ENCODE measurements at regions not wholly inside any gene's neighbourhood (a gene's known extent, or its start where the extent isn't known, plus 50 kb on each side); places are given as distances from the start of the nearest gene placed in this dataset.

DNA sequence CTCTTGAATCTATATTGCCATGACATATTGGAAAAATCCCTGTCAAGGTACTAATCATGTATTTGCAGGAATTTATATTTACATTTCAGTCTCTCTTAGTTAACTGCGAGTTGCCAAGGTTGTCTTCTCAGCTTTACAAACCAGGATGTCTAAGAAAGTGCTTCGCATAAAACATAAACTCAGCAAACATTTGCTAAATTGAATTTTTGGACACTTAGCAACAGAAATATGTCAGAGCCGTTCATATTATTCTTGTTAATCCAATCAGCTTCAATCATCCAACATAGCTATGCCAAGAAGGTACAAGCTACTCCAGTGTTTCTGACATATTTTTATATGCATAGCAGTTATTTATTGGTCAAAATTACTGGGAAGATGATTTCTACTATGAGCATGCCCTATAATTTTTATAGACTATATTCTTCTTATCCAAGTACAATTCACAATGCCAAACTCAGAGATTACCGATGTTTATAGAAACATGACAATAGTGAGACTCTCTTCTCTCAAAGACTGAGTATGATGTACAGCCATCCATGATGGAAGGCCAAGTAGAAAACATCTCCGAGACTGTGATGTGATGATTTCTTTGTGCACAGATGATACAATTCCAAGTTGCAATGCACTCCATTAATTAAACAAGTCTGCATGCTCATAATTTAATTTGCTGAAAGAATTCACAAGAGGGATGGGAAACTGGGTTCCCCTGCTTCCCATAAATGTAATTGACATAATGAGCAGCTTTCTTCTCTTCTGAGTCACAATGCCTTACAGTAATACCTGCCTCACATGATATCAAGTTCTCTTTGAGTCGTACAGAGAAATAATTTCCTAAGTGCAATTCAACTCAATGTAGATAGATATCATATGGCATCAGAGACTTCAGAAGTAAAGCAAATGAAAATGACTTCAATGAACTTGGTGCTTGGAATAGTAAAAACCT, 776.3 kb downstream of the EFNB2 start:
- no peak for TF ChIP-seq CTCF (IDR thresholded peaks at IDR 0.05; ENCODE audit: control extremely low read depth, extremely low read depth, low read depth, missing control alignments)
- no peak for DNase-seq (ENCODE audit: extremely low spot score)
- ChIA-PET POLR2A (interaction anchor here (0.6 kb wide), 1 partner anchor 785 kb away, joined by 3 read pairs; no protein-coding TSS in a partner anchor), CTCF (interaction anchor here (1.1 to 1.7 kb wide), 2 partner anchors 22 to 30 kb away, joined by 3 to 4 read pairs; no protein-coding TSS in a partner anchor)

GRCh38 chr13:105740739-105741138, 794.7 kb downstream of the EFNB2 start:
- TF ChIP-seq CTCF (IDR thresholded peaks at IDR 0.05; ENCODE audit: control extremely low read depth, extremely low read depth, low read depth, missing control alignments): no peak

GRCh38 chr13:105737688-105738087, 797.8 kb downstream of the EFNB2 start:
- no peak for DNase-seq (ENCODE audit: extremely low spot score)
- POLR2A ChIA-PET: no interaction called here
- CTCF ChIA-PET: interaction anchor here (1.4 kb wide), 1 partner anchor 22 kb away, joined by 3 read pairs; no protein-coding TSS in a partner anchor
- no peak for TF ChIP-seq CTCF (IDR thresholded peaks at IDR 0.05; ENCODE audit: control extremely low read depth, extremely low read depth, low read depth, missing control alignments)

More at GRCh38 chr13:105740739-105741138, 794.7 kb downstream of the EFNB2 start:
- ChIA-PET CTCF (no interaction called here), POLR2A (no interaction called here)
- DNase-seq (ENCODE audit: extremely low spot score): no peak

DNA sequence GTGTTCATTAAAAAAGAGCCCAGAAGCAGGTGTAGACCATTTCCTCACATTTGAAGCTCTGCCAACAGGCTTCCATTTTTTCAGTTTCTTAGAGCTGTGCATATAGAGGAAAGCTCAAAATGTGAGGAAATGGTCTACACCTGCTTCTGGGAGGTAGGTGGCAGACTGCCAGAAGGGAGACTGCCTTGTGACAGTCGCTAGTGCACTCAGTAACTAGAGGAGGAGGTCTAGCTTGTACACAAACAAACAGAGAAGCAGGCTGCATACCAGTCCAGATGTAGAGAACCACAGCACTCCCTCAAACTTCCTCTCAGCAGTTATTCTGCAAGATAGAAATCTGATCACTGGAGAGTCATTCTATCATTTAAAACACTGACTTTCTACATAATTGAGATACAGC, 800.2 kb downstream of the EFNB2 start:
- CTCF ChIA-PET: interaction anchor here (1.2 kb wide), 1 partner anchor 16 kb away, joined by 3 read pairs; no protein-coding TSS in a partner anchor
- DNase-seq (ENCODE audit: extremely low spot score): no peak
- POLR2A ChIA-PET: no interaction called here
- no peak for TF ChIP-seq CTCF (IDR thresholded peaks at IDR 0.05; ENCODE audit: control extremely low read depth, extremely low read depth, low read depth, missing control alignments)

- no peak for TF ChIP-seq CTCF (IDR thresholded peaks at IDR 0.05; ENCODE audit: control extremely low read depth, extremely low read depth, low read depth, missing control alignments)
- no peak for DNase-seq (ENCODE audit: extremely low spot score)
- POLR2A ChIA-PET: no interaction called here
- CTCF ChIA-PET: interaction anchor here (1.2 to 1.5 kb wide), 4 partner anchors 8 to 1165 kb away, joined by 3 to 4 read pairs (median 3); no protein-coding TSS in a partner anchor
Measured at GRCh38 chr13:105732806-105733529, 802.5 kb downstream of the EFNB2 start.

GRCh38 chr13:105725887-105726286, 809.6 kb downstream of the EFNB2 start:
- ChIA-PET POLR2A (no interaction called here), CTCF (interaction anchor here (0.5 to 1.0 kb wide), 2 partner anchors 8 to 769 kb away, joined by 3 to 4 read pairs; no protein-coding TSS in a partner anchor)
- TF ChIP-seq CTCF (IDR thresholded peaks at IDR 0.05; ENCODE audit: control extremely low read depth, extremely low read depth, low read depth, missing control alignments): no peak
- no peak for DNase-seq (ENCODE audit: extremely low spot score)
